ENCODE measurements at regions not wholly inside any gene's neighbourhood (a gene's known extent, or its start where the extent isn't known, plus 50 kb on each side); places are given as distances from the start of the nearest gene placed in this dataset.

- Histone ChIP-seq H3K36me3 (no peaks in the 10 kb centered on the region), H3K27ac (no peak overlapping the region), H3K9me3 (no peaks in the 10 kb centered on the region), H3K4me3 (no peak overlapping the region), H3K27me3 (no peaks in the 10 kb centered on the region), H3K4me1 (no peaks in the 10 kb centered on the region)
- TF ChIP-seq, protein P1, sequence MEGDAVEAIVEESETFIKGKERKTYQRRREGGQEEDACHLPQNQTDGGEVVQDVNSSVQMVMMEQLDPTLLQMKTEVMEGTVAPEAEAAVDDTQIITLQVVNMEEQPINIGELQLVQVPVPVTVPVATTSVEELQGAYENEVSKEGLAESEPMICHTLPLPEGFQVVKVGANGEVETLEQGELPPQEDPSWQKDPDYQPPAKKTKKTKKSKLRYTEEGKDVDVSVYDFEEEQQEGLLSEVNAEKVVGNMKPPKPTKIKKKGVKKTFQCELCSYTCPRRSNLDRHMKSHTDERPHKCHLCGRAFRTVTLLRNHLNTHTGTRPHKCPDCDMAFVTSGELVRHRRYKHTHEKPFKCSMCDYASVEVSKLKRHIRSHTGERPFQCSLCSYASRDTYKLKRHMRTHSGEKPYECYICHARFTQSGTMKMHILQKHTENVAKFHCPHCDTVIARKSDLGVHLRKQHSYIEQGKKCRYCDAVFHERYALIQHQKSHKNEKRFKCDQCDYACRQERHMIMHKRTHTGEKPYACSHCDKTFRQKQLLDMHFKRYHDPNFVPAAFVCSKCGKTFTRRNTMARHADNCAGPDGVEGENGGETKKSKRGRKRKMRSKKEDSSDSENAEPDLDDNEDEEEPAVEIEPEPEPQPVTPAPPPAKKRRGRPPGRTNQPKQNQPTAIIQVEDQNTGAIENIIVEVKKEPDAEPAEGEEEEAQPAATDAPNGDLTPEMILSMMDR (IDR thresholded peaks at IDR 0.05) = no peak
- ATAC-seq (no peak), DNase-seq (no peak)
- intact Hi-C loops (cut with DNase I) = no loop called here
These were observed 1237.3 kb upstream of the C9orf72 start for GRCh38 chr9:28810388-28811075.

DNA sequence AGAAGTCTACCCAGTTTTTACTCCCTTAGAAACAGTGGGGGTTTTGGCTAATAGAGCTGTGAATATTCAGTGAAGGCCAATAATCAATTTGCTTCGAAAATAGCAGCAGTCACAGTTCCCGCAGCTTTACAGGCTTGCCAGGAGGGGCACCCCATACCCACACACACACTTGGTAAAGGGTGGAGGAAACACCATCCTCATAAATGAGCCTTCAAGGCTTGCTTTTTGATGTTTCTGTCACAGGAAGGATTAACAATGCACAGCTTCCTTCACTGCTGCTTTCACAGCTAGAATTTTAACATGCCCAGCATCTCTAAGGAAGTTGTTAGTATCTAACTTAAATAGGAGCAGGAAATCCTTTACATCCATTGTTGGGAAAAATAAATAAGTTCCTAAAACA, 1247.5 kb upstream of the C9orf72 start:
- intact Hi-C loops (cut with DNase I) = no loop called here
- Histone ChIP-seq H3K36me3 (no peaks in the 10 kb centered on the region), H3K27ac (no peak overlapping the region), H3K27me3 (no peaks in the 10 kb centered on the region), H3K4me1 (no peaks in the 10 kb centered on the region), H3K4me3 (no peak overlapping the region), H3K9me3 (no peaks in the 10 kb centered on the region)
- DNase-seq (no peak), ATAC-seq (no peak)
- TF ChIP-seq, protein P1 (IDR thresholded peaks at IDR 0.05) = no peak

GRCh38 chr9:28821240-28821639, 1248.0 kb upstream of the C9orf72 start:
- H3K4me1 ChIP-seq = no peaks in the 10 kb centered on the region
- no peaks in the 10 kb centered on the region for H3K36me3 ChIP-seq
- no peaks in the 10 kb centered on the region for H3K27me3 ChIP-seq
- TF ChIP-seq, protein P1 (IDR thresholded peaks at IDR 0.05) = no peak
- ATAC-seq = no peak
- intact Hi-C loops (cut with DNase I) = no loop called here
- no peak for DNase-seq
- H3K9me3 ChIP-seq = no peaks in the 10 kb centered on the region
- no peak overlapping the region for H3K4me3 ChIP-seq
- H3K27ac ChIP-seq = no peak overlapping the region

- TF ChIP-seq, protein P1 (IDR thresholded peaks at IDR 0.05) = no peak
- H3K36me3 ChIP-seq = no peaks in the 10 kb centered on the region
- no peaks in the 10 kb centered on the region for H3K27me3 ChIP-seq
- no peak overlapping the region for H3K27ac ChIP-seq
- no peaks in the 10 kb centered on the region for H3K4me1 ChIP-seq
- H3K4me3 ChIP-seq = no peak overlapping the region
- intact Hi-C loops (cut with DNase I) = no loop called here
- no peak for ATAC-seq
- no peak for DNase-seq
- H3K9me3 ChIP-seq = no peaks in the 10 kb centered on the region
These were observed 1251.2 kb upstream of the C9orf72 start for GRCh38 chr9:28824432-28824963.

GRCh38 chr9:28832168-28832770, 1259.0 kb upstream of the C9orf72 start:
- no peak overlapping the region for H3K27ac ChIP-seq
- no peaks in the 10 kb centered on the region for H3K36me3 ChIP-seq
- TF ChIP-seq, protein P1 (IDR thresholded peaks at IDR 0.05) = no peak
- H3K9me3 ChIP-seq = no peaks in the 10 kb centered on the region
- no peaks in the 10 kb centered on the region for H3K27me3 ChIP-seq
- no peaks in the 10 kb centered on the region for H3K4me1 ChIP-seq
- ATAC-seq (no peak), DNase-seq (no peak)
- H3K4me3 ChIP-seq = no peak overlapping the region
- intact Hi-C loops (cut with DNase I) = no loop called here
